ENCODE measurements at regions not wholly inside any gene's neighbourhood (a gene's known extent, or its start where the extent isn't known, plus 50 kb on each side); places are given as distances from the start of the nearest gene placed in this dataset.

DNA sequence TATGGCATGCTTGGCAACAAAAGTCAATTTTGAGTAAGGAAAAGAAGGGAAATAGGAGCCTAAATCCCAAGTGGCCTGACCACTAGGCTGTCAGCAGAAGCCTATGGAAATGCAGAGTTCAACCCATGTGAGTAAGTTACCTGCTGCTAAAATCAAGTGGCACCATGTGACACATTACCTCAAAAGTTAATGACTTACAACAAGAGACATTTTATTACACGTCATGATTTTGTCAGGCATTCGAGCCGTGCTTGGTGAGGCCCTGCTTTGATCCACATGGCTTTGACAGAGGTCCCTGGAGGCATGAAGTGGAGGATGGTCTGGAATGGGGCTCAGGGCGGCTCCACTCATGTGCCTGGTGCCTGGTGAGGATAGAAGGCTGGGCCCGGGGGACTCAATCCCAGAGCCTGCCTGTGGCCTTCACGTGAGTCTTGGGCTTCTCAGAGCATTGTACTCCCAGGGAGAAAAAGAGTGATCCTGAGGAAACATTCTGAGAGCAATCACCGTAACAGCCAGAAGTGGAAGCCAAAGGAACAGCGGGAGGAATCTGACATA lies 339.1 kb upstream of the B3GAT1 start:
- TF ChIP-seq, protein P1, sequence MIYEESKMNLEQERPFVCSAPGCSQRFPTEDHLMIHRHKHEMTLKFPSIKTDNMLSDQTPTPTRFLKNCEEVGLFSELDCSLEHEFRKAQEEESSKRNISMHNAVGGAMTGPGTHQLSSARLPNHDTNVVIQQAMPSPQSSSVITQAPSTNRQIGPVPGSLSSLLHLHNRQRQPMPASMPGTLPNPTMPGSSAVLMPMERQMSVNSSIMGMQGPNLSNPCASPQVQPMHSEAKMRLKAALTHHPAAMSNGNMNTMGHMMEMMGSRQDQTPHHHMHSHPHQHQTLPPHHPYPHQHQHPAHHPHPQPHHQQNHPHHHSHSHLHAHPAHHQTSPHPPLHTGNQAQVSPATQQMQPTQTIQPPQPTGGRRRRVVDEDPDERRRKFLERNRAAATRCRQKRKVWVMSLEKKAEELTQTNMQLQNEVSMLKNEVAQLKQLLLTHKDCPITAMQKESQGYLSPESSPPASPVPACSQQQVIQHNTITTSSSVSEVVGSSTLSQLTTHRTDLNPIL (CRISPR knock-in tag; IDR thresholded peaks at IDR 0.05; ENCODE audit: low read depth) = no peak
- no peak for TF ChIP-seq ZNF8 (CRISPR knock-in tag; IDR thresholded peaks at IDR 0.05)
- TF ChIP-seq, protein P2, sequence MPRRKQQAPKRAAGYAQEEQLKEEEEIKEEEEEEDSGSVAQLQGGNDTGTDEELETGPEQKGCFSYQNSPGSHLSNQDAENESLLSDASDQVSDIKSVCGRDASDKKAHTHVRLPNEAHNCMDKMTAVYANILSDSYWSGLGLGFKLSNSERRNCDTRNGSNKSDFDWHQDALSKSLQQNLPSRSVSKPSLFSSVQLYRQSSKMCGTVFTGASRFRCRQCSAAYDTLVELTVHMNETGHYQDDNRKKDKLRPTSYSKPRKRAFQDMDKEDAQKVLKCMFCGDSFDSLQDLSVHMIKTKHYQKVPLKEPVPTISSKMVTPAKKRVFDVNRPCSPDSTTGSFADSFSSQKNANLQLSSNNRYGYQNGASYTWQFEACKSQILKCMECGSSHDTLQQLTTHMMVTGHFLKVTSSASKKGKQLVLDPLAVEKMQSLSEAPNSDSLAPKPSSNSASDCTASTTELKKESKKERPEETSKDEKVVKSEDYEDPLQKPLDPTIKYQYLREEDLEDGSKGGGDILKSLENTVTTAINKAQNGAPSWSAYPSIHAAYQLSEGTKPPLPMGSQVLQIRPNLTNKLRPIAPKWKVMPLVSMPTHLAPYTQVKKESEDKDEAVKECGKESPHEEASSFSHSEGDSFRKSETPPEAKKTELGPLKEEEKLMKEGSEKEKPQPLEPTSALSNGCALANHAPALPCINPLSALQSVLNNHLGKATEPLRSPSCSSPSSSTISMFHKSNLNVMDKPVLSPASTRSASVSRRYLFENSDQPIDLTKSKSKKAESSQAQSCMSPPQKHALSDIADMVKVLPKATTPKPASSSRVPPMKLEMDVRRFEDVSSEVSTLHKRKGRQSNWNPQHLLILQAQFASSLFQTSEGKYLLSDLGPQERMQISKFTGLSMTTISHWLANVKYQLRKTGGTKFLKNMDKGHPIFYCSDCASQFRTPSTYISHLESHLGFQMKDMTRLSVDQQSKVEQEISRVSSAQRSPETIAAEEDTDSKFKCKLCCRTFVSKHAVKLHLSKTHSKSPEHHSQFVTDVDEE (CRISPR knock-in tag; IDR thresholded peaks at IDR 0.05) = no peak
- no peak for TF ChIP-seq ZFP3 (CRISPR knock-in tag; IDR thresholded peaks at IDR 0.05)
- TF ChIP-seq GLIS3 (CRISPR knock-in tag; IDR thresholded peaks at IDR 0.05) = no peak
- TF ChIP-seq ZC3H10 (CRISPR knock-in tag; IDR thresholded peaks at IDR 0.05) = no peak
- no peak for TF ChIP-seq BACH2 (CRISPR knock-in tag; IDR thresholded peaks at IDR 0.05; ENCODE audit: borderline replicate concordance)
- no peak for TF ChIP-seq ISL1 (CRISPR knock-in tag; IDR thresholded peaks at IDR 0.05)
- TF ChIP-seq ZFP30 (CRISPR knock-in tag; IDR thresholded peaks at IDR 0.05) = no peak
- TF ChIP-seq ESRRG (CRISPR knock-in tag; IDR thresholded peaks at IDR 0.05) = no peak
- TF ChIP-seq OSR1 (CRISPR knock-in tag; IDR thresholded peaks at IDR 0.05) = no peak
- no peak for TF ChIP-seq TCF4 (CRISPR knock-in tag; IDR thresholded peaks at IDR 0.05; ENCODE audit: borderline replicate concordance)
- no peak for TF ChIP-seq ARNTL (CRISPR knock-in tag; IDR thresholded peaks at IDR 0.05; ENCODE audit: borderline replicate concordance, low read depth)
- no peak for TF ChIP-seq POU6F1 (CRISPR knock-in tag; IDR thresholded peaks at IDR 0.05; ENCODE audit: borderline replicate concordance, low read depth)
- TF ChIP-seq SNAI2 (CRISPR knock-in tag; IDR thresholded peaks at IDR 0.05) = no peak
- TF ChIP-seq ZNF70 (CRISPR knock-in tag; IDR thresholded peaks at IDR 0.05) = no peak
- TF ChIP-seq, protein P3, sequence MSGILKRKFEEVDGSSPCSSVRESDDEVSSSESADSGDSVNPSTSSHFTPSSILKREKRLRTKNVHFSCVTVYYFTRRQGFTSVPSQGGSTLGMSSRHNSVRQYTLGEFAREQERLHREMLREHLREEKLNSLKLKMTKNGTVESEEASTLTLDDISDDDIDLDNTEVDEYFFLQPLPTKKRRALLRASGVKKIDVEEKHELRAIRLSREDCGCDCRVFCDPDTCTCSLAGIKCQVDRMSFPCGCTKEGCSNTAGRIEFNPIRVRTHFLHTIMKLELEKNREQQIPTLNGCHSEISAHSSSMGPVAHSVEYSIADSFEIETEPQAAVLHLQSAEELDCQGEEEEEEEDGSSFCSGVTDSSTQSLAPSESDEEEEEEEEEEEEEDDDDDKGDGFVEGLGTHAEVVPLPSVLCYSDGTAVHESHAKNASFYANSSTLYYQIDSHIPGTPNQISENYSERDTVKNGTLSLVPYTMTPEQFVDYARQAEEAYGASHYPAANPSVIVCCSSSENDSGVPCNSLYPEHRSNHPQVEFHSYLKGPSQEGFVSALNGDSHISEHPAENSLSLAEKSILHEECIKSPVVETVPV (CRISPR knock-in tag; IDR thresholded peaks at IDR 0.05) = no peak
- no peak for ATAC-seq

- no peak for ATAC-seq
- TF ChIP-seq ARNTL (CRISPR knock-in tag; IDR thresholded peaks at IDR 0.05; ENCODE audit: borderline replicate concordance, low read depth) (no peak), GLIS3 (CRISPR knock-in tag; IDR thresholded peaks at IDR 0.05) (no peak), PPARA (CRISPR knock-in tag; IDR thresholded peaks at IDR 0.05; ENCODE audit: borderline replicate concordance) (no peak), OSR1 (CRISPR knock-in tag; IDR thresholded peaks at IDR 0.05) (no peak), ZNF565 (CRISPR knock-in tag; conservative IDR thresholded peaks at IDR 0.05; ENCODE audit: low read depth) (no peak), TOX (CRISPR knock-in tag; IDR thresholded peaks at IDR 0.05; ENCODE audit: borderline replicate concordance) (no peak), RARB (CRISPR knock-in tag; IDR thresholded peaks at IDR 0.05) (no peak), TCF4 (CRISPR knock-in tag; IDR thresholded peaks at IDR 0.05; ENCODE audit: borderline replicate concordance) (no peak), ZFP30 (CRISPR knock-in tag; IDR thresholded peaks at IDR 0.05) (no peak), ZC3H10 (CRISPR knock-in tag; IDR thresholded peaks at IDR 0.05) (no peak)
- TF ChIP-seq, protein P1 (CRISPR knock-in tag; IDR thresholded peaks at IDR 0.05; ENCODE audit: low read depth) = no peak
- TF ChIP-seq, protein P4, sequence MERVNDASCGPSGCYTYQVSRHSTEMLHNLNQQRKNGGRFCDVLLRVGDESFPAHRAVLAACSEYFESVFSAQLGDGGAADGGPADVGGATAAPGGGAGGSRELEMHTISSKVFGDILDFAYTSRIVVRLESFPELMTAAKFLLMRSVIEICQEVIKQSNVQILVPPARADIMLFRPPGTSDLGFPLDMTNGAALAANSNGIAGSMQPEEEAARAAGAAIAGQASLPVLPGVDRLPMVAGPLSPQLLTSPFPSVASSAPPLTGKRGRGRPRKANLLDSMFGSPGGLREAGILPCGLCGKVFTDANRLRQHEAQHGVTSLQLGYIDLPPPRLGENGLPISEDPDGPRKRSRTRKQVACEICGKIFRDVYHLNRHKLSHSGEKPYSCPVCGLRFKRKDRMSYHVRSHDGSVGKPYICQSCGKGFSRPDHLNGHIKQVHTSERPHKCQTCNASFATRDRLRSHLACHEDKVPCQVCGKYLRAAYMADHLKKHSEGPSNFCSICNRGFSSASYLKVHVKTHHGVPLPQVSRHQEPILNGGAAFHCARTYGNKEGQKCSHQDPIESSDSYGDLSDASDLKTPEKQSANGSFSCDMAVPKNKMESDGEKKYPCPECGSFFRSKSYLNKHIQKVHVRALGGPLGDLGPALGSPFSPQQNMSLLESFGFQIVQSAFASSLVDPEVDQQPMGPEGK (CRISPR knock-in tag; IDR thresholded peaks at IDR 0.05; ENCODE audit: borderline replicate concordance) = no peak
- TF ChIP-seq, protein P3 (CRISPR knock-in tag; IDR thresholded peaks at IDR 0.05) = no peak
Observed at GRCh38 chr11:134750619-134751018, 338.6 kb upstream of the B3GAT1 start.
